NCI-H460 (cell line): ENCODE measurements at regions not wholly inside any gene's neighbourhood (a gene's known extent, or its start where the extent isn't known, plus 50 kb on each side); places are given as distances from the start of the nearest gene placed in this dataset.

Experiments used
- DNase-seq: peaks from one replicate; pipeline ENCODE4 v3.0.0-alpha.2; 2016; ENCODE audit warnings: low read depth; ENCODE audit errors: extremely low read depth

DNA sequence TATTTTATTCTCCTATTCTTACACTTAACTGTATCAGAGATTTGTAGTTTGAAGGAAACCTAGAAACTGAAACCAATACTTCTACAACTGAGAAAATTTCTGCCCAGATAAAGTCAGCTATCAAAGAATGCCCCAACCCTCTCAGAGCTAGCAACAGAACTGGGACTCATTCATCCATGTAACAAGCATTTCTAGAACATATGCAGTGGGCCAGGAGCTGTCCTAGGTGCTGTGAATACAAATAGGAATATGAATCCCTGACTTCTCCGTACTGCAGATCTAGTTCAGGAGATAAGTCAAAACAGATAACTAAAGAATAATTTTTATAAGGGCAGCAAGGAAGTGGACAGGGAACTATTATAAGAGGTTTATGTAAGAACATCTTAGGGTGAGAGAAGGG lies 654.1 kb upstream of the NOX3 start:
- DNase-seq, result no peak

DNA sequence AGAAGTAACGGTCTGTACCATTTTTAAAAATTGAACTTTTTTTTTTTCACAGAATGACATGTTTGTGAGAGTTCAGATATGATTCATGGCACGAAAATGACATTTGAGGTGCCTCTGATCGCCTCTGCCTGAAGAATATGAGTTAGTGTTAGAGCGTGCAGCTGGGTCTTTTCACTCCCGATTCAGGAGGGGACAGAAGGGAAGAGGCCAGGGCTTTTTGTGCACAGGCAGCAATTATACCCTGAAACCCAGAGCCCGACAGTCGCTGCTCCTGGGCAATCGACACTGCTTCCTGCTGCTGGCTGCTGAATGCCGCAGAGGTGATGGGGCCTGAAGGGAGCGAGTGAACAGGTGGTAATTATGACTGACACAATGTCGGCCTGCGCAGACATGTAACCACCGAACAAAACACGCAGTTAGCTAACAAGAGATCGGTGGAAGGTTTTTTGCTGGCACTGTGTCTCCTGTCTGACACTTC lies 652.0 kb upstream of the NOX3 start:
- DNase-seq, result no peak

- DNase-seq, result no peak
These were observed 646.5 kb upstream of the NOX3 start for GRCh38 chr6:156102129-156102528.

- no peak for DNase-seq
These were observed 643.2 kb upstream of the NOX3 start for GRCh38 chr6:156098839-156099238.

GRCh38 chr6:156087487-156087886 lies 631.8 kb upstream of the NOX3 start:
- no peak for DNase-seq

- no peak for DNase-seq
These were observed 626.4 kb upstream of the NOX3 start for GRCh38 chr6:156082012-156082411.

GRCh38 chr6:156080371-156080770 lies 624.7 kb upstream of the NOX3 start:
- DNase-seq, result no peak

GRCh38 chr6:156068881-156069280 lies 613.2 kb upstream of the NOX3 start:
- DNase-seq, result no peak

DNA sequence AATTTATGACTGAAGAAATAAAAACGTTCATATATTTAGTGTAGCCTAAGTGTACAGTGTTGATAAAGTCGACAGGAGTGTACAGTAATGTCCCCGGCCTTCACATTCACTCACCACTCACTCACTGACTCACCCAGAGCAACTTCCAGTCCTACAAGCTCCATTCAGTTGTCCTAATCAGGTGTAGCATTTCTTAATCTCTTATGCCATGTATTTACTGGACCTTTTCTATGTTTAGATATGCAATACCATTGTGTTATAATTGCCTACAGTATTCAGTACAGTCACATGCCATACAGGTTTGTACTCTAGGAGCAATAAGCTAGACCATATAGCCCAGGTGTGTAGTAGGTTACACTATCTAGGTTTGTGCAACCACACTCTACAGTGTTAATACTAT lies 610.2 kb upstream of the NOX3 start:
- no peak for DNase-seq

DNA sequence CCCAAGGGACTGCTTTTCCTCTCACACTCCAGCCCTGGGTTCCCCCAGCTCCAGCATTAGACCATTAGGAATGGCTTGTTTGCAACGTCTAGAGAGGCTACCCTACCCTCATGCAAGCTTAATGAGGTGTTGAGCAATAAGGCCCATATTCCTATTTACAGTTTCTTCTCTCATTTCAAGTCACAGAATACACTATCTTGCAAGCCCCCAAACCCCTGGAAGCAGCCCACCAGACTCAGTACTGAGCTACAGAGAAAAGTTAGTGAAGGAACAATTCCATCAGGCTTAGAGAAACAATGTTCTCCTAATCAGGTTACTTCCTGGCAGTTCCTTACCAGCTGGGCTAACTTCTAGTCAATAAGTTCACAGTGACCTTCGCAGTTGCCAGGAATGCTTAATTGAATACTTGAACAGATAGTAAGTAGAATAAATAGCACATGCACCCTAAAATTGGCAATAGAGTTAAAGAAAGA lies 606.5 kb upstream of the NOX3 start:
- DNase-seq, result no peak

- DNase-seq, result no peak
These were observed 605.8 kb upstream of the NOX3 start for GRCh38 chr6:156061465-156061864.

DNA sequence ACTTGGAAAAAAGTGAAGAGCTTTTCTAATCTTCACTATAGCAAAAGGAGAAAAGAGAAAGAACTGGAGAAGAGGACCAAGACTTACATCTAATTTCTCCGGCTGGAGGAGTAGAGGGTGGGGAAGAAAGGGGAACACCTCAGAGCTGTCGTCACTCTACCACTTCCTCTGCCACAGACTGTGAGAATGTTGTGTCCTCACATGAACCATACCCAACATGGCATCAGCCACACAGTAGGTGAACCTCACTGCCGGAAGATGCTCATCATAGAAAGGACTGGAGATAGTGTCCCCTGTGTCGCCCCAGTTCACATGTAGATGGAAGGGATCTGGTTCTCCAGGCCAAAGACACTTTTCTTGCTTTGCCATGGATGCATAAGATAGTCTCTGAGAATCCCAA lies 604.4 kb upstream of the NOX3 start:
- DNase-seq, result no peak

- no peak for DNase-seq
These were observed 602.7 kb upstream of the NOX3 start for GRCh38 chr6:156058356-156058755.

DNA sequence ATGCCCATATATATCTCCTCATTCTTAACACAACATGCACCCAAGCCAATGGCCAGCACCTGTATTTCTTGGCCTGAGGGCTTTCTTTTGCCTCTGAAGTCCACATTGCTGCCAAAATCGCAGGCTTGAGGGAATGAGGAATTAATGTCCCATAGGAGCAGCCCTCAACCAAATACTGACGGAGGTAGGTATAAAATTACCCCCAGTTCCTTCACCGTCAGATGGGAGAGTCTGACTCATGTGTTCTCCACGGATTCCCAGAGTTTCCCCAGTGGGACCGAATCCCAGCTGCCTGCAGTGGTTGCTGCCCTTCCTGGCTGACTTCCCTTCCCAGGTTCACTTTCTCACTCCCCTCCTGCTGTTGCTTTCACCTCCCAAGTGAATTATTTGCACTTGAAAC lies 602.2 kb upstream of the NOX3 start:
- DNase-seq, result no peak

DNA sequence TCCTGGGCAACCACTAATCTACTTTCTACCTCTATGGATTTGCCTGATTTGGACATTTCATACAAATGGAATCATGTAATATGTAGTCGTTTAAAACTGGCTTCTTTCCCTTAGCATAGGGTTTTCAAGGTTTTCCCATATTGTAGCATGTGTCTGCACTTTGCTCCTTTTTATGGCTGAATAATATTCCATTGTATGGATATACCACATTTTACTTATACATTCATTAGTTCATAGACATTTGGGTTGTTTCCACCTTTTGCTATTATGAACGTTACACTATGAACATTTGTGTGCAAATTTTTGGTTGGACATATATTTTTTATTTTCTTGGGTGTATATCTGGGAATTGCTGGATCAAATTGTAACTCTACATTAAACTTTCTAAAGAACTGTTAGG lies 600.4 kb upstream of the NOX3 start:
- no peak for DNase-seq

DNA sequence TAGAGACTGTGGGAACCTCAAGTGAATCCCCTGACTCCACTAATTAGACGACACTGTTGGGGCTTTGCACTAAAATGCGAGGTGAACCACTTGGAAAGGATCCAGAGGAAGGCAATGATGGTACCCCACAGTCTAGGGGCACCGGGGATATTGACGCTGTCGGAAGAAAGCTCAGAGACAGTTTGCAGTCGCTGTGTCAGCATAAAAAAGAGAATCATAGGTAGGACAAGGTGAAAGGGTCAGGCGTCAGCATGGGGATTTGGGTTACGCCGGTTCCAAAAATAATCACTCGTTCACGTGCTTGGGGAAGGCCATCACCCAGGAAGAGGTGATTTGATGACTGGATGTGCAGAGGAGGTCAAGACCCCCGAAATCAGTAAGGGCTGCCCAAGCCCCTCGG lies 598.0 kb upstream of the NOX3 start:
- no peak for DNase-seq

GRCh38 chr6:156046841-156047449 lies 591.3 kb upstream of the NOX3 start:
- no peak for DNase-seq

DNA sequence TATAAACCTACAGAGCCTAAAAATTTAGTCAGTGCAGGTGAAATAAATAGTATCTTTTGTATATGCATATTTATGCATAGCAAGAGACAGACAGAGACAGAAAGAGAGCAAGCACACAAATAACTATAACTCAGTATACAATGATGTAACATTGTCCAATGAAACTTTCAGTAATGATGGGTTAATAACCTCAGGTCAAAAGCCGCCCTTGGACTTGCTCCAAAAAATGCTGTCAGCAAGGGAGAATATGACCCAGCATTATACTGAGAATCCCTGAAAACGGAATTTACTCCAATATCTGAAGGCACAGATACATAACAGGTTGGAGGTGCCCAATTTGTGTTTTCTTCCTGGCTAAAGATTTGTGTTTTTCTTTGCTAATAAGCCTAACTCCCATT lies 590.6 kb upstream of the NOX3 start:
- no peak for DNase-seq

GRCh38 chr6:156045401-156046267 lies 590.0 kb upstream of the NOX3 start:
- no peak for DNase-seq

- no peak for DNase-seq
These were observed 578.0 kb upstream of the NOX3 start for GRCh38 chr6:156033598-156033997.

DNA sequence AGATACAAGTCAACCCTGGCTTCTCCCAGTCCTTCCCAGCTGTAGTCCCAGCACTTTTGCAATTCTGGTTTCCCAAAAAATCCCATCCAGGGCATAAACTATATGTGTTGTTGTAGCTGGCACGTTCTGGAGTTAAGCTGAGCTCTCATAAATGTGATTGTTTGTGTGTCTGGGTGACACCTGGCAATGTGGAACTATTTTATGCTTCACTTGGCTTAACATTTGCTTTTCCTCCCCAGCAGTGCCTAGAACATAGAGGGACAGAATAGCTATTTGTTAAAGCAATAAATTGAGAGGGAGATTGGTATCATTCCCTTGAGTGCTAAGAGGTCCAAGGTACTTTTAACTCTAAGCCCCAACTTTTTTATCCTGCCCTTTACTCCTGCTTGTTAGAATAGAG lies 575.9 kb upstream of the NOX3 start:
- DNase-seq, result no peak

- no peak for DNase-seq
These were observed 574.4 kb upstream of the NOX3 start for GRCh38 chr6:156030053-156030452.
